HFFc6 (cell line): ENCODE measurements at regions not wholly inside any gene's neighbourhood (a gene's known extent, or its start where the extent isn't known, plus 50 kb on each side); places are given as distances from the start of the nearest gene placed in this dataset.

Experiments
- DNase-seq: peaks from one replicate; pipeline ENCODE4 v3.0.0-alpha.2; 2018
- H3K27ac Mint-ChIP-seq: 2 replicates; pipeline ENCODE4 v1.8.0; 2020; ENCODE audit warnings: mild to moderate bottlenecking, mixed read lengths
- H3K27me3 Mint-ChIP-seq: 2 replicates; pipeline ENCODE4 v1.8.0; 2021; ENCODE audit warnings: mild to moderate bottlenecking, moderate library complexity, mixed read lengths; ENCODE audit not compliant: insufficient read depth
- H3K36me3 Mint-ChIP-seq: 2 replicates; pipeline ENCODE4 v1.8.0; 2021; ENCODE audit warnings: low read depth, mixed read lengths
- H3K4me1 Mint-ChIP-seq: 2 replicates; pipeline ENCODE4 v1.8.0; 2020; ENCODE audit warnings: low read depth, mixed read lengths
- H3K4me3 Mint-ChIP-seq: 2 replicates; pipeline ENCODE4 v1.8.0; 2020; ENCODE audit warnings: mild to moderate bottlenecking, moderate library complexity, mixed read lengths
- H3K9me3 Mint-ChIP-seq: 2 replicates; pipeline ENCODE4 v1.8.0; 2020; ENCODE audit warnings: mild to moderate bottlenecking, mixed read lengths
- CTCF ChIP-seq: fragments of 200-600 bp; sonication (generic); IDR thresholded peaks from 2 replicates; pipeline ENCODE4 v1.5.0; 2021; ENCODE audit warnings: antibody characterized with exemption, mild to moderate bottlenecking

- Mint-ChIP-seq H3K4me3 (no peak overlapping the region), H3K27me3 (no peaks in the 10 kb centered on the region), H3K9me3 (peaks cover 4% of the 10 kb centered on the region; the same call in 1 of the 2 replicates), H3K36me3 (peaks cover 4% of the 10 kb centered on the region; the same call in 1 of the 2 replicates), H3K4me1 (peaks cover 12% of the 10 kb centered on the region), H3K27ac (no peak overlapping the region)
- TF ChIP-seq CTCF = no peak
- no peak for DNase-seq
Measured at GRCh38 chr3:20808864-20809263, 622.9 kb upstream of the SGO1 start.

- no peak for TF ChIP-seq CTCF
- no peak overlapping the region for H3K27ac Mint-ChIP-seq
- H3K27me3 Mint-ChIP-seq = no peaks in the 10 kb centered on the region
- H3K4me1 Mint-ChIP-seq = no peaks in the 10 kb centered on the region; the same call in 1 of the 2 replicates
- peaks cover 5% of the 10 kb centered on the region for H3K9me3 Mint-ChIP-seq
- H3K36me3 Mint-ChIP-seq = no peaks in the 10 kb centered on the region
- H3K4me3 Mint-ChIP-seq = no peak overlapping the region
- DNase-seq = no peak
Measured at GRCh38 chr3:20798666-20799065, 612.7 kb upstream of the SGO1 start.

GRCh38 chr3:20787005-20787404 lies 601.0 kb upstream of the SGO1 start:
- no peaks in the 10 kb centered on the region; the same call in 1 of the 2 replicates for H3K9me3 Mint-ChIP-seq
- no peaks in the 10 kb centered on the region for H3K27me3 Mint-ChIP-seq
- no peak for DNase-seq
- TF ChIP-seq CTCF = no peak
- no peak overlapping the region for H3K27ac Mint-ChIP-seq
- H3K36me3 Mint-ChIP-seq = peaks cover 4% of the 10 kb centered on the region
- H3K4me1 Mint-ChIP-seq = peaks cover 10% of the 10 kb centered on the region
- H3K4me3 Mint-ChIP-seq = no peak overlapping the region

- H3K27ac Mint-ChIP-seq = no peak overlapping the region
- no peak overlapping the region for H3K4me3 Mint-ChIP-seq
- H3K9me3 Mint-ChIP-seq = no peaks in the 10 kb centered on the region; the same call in 1 of the 2 replicates
- H3K27me3 Mint-ChIP-seq = no peaks in the 10 kb centered on the region; the same call in none of the 2 replicates
- H3K4me1 Mint-ChIP-seq = no peaks in the 10 kb centered on the region; the same call in 1 of the 2 replicates
- TF ChIP-seq CTCF = no peak
- no peaks in the 10 kb centered on the region; the same call in 1 of the 2 replicates for H3K36me3 Mint-ChIP-seq
- DNase-seq = no peak
Measured at GRCh38 chr3:20776692-20777091, 590.7 kb upstream of the SGO1 start.

GRCh38 chr3:20776286-20776685 lies 590.3 kb upstream of the SGO1 start:
- H3K27me3 Mint-ChIP-seq = no peaks in the 10 kb centered on the region; the same call in none of the 2 replicates
- no peaks in the 10 kb centered on the region; the same call in 1 of the 2 replicates for H3K36me3 Mint-ChIP-seq
- H3K4me1 Mint-ChIP-seq = no peaks in the 10 kb centered on the region; the same call in 1 of the 2 replicates
- H3K9me3 Mint-ChIP-seq = no peaks in the 10 kb centered on the region
- no peak overlapping the region for H3K27ac Mint-ChIP-seq
- no peak for DNase-seq
- H3K4me3 Mint-ChIP-seq = no peak overlapping the region
- TF ChIP-seq CTCF = no peak
